MG63 (cell line): ENCODE measurements at regions not wholly inside any gene's neighbourhood (a gene's known extent, or its start where the extent isn't known, plus 50 kb on each side); places are given as distances from the start of the nearest gene placed in this dataset.
A peak's percentile ranks its signal among the peaks of the same experiment; 100 is the strongest.

Source experiments
- DNase-seq: peaks from one replicate; pipeline ENCODE4 v3.0.0-alpha.2; 2020
- H3K27me3 ChIP-seq: fragments of 250-450 bp; sonication (Bioruptor Pico); 2 replicates; pipeline ENCODE4 v1.5.1; 2020; ENCODE audit warnings: mild to moderate bottlenecking, moderate library complexity
- H3K36me3 ChIP-seq: fragments of 250-450 bp; sonication (Bioruptor Pico); 2 replicates; pipeline ENCODE4 v1.5.1; 2020; ENCODE audit warnings: mild to moderate bottlenecking, moderate library complexity
- H3K4me3 ChIP-seq: fragments of 250-450 bp; sonication (Bioruptor Pico); 2 replicates; pipeline ENCODE4 v1.5.1; 2020; ENCODE audit warnings: mild to moderate bottlenecking, moderate library complexity
- H3K9me3 ChIP-seq: fragments of 250-450 bp; sonication (Bioruptor Pico); 2 replicates; pipeline ENCODE4 v1.5.1; 2020; ENCODE audit warnings: mild to moderate bottlenecking, moderate library complexity

DNA sequence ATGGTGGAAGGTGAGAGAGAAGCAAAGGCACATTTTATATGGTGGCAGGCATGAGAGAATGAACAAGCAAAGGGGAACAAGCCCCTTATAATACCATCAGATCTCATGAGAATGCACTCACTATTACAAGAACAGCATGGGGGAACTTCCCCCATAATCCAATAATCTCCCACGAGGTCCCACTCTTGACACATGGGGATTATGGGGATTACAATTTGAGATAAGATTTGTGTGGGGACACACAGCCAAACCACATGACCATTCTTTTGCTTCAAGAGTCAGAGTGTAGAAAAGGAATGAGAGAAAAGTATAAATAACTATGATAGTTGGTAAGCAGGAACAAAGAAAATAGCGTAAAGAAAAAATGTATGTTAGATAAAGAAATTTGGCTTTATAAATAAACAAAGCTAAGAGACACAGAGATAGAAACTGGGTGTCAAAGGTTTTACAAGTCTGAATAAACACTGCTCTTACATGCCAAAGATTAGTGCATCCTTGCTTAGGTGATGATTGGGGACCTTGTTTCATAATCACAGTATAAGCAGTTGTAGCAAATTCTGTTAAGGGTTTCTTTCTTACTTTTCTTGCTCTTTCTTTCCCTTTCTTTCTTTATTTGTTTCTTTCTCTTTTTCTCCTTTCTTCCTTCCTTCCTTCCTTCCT, 91.9 kb upstream of the PAPPA start:
- no peaks in the 10 kb centered on the region for H3K9me3 ChIP-seq
- no peak for DNase-seq
- H3K4me3 ChIP-seq = no peak overlapping the region
- H3K27me3 ChIP-seq = no peaks in the 10 kb centered on the region
- no peaks in the 10 kb centered on the region for H3K36me3 ChIP-seq

DNA sequence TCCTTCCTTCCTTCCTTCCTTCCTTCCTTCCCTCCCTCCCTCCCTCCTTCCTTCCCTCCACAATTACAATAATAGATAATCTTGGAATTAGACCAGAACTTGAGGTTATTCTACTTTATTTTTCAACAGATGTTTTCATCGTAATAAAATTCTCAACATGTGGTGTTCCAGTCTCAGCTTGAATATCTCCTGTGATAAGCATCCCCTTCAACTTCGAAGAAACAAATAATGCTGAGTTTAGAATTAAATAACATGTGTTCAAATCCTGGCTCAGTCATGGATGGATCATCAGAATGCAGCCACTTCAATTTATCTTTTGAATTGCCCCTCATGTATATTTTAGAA, 91.4 kb upstream of the PAPPA start:
- Histone ChIP-seq H3K4me3 (no peak overlapping the region), H3K27me3 (no peaks in the 10 kb centered on the region), H3K36me3 (no peaks in the 10 kb centered on the region), H3K9me3 (no peaks in the 10 kb centered on the region)
- no peak for DNase-seq

DNA sequence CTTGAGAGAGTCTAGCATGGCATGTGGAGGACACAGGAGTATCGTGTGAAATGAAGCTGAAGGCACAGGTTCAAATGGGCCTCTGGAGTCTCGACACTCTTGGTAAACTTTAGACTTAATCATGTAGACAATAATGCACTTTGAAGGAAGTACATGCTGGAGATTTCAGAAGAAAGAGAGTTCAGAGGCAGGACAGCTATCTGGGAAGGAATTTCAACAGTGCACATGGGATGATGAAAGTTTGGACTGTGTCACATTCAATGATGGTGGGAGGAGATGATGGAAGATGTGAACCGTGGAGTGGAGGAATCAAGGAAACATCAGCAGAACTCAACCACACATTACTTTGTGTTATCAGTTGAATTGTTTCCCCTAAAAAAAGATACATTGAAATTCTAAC, 88.6 kb upstream of the PAPPA start:
- H3K9me3 ChIP-seq = no peaks in the 10 kb centered on the region
- H3K27me3 ChIP-seq = no peaks in the 10 kb centered on the region
- DNase-seq = no peak
- H3K36me3 ChIP-seq = no peaks in the 10 kb centered on the region
- no peak overlapping the region for H3K4me3 ChIP-seq

DNA sequence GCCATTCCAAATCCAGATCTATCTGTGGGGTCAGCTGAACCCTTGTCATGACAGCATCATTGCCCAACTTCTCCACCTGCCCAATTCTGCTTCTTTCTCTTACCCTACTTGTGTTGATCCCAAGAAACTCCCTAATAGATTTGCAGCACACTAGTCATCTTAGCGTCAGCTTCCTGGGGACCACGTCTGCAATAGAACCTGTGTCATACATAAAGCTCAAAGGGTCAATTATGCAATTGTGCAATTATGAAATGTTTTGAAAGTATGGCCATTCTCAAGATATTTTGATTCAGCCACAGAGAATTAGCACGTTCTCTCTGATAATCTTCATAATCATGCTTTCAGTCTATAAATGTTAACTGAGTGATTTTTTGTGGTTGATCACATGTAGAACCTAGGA, 87.4 kb upstream of the PAPPA start:
- Histone ChIP-seq H3K36me3 (no peaks in the 10 kb centered on the region), H3K27me3 (no peaks in the 10 kb centered on the region)
- no peak for DNase-seq

DNA sequence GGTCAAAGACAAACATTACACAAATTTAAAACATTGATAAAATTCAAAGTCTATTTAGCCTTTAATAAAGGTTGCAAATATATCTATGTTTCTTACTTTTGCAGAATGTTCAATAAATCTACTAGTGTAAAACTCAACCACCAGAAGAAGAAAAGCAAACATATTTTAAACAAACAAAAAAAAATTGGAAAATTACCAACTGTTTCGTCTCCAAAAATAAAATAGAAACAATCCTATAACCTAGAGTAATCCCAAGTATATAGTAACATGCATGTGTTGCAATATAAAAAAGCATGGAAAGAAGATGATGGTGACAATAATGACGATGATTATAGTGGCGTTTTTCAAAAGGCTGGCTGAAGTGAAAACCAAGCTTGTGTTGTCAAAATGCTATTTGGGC, 86.0 kb upstream of the PAPPA start:
- H3K36me3 ChIP-seq = no peaks in the 10 kb centered on the region
- no peaks in the 10 kb centered on the region for H3K27me3 ChIP-seq
- no peak for DNase-seq
- no peak overlapping the region for H3K4me3 ChIP-seq
- no peaks in the 10 kb centered on the region for H3K9me3 ChIP-seq

More for the DNA sequence above, 87.4 kb upstream of the PAPPA start:
- no peak overlapping the region for H3K4me3 ChIP-seq
- no peaks in the 10 kb centered on the region for H3K9me3 ChIP-seq

DNA sequence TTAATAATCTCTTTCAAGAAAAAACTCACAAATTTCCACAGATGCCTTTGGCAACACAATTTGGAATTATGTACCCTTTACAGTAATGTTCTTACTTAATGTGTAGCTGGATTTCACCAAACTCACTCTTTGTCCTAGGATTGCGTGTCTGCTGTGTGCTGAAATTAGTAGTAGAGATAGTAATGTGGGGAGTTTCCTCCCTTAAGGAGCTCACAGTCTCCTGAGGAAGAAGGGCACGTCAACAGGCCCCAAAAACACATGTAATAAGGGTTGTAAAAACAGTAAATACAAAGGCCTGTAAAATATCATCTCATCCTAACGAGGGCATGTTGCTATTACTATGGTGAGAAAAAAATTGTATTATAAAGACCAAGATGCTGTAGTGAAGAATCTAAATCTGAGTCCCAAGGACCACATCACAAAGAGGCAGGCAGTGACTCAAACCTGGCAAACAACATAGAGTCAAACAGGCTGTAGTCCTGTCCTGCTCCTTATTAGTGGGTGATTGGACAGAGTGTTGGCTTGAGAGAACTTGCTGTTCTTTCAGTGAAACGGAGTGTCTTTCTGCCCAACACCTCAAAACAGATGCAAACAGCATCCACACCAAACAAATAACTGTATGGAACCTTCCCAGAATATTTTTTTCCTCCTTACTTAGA, 83.2 kb upstream of the PAPPA start:
- no peak for DNase-seq
- Histone ChIP-seq H3K36me3 (no peaks in the 10 kb centered on the region), H3K9me3 (no peaks in the 10 kb centered on the region), H3K27me3 (no peaks in the 10 kb centered on the region), H3K4me3 (no peak overlapping the region)

DNA sequence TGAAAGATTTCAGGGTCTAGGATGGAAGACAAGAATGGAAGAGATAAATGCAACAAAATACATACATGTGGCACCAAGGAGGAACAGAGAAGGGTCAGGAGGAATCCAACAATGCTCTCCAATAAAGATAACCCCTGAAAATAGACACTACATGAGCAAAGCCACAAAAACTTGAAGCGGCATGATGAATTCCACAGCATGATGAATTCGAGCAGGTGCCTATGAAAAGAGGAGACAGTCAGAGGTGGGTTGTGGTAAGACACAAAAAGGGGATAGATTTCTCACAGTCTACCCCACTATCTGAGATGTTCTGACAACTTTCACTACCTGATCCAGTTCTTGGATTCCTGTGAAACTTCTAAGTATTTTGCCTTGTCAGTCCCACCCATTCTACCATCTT, 81.5 kb upstream of the PAPPA start:
- H3K27me3 ChIP-seq = no peaks in the 10 kb centered on the region
- H3K36me3 ChIP-seq = no peaks in the 10 kb centered on the region
- DNase-seq = no peak
- no peaks in the 10 kb centered on the region for H3K9me3 ChIP-seq
- no peak overlapping the region for H3K4me3 ChIP-seq

DNA sequence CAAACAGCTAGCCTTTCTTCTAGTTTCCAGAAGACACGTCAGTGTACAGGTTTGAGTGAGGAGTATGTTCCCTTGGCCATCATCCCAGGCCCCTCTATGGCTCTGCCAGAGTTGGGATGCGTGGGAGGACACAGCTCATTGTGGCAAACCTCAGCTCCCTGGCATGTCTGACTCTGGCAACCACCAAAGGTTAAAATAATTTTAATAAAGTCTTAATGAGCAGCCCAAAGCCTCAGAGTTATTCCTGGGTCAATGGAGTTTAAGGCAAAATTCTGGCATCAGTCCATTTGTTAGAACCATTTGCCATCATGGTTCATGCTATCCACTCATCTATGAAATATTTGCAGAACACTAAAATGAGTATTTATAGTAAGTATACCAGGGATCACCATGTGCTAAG, 79.8 kb upstream of the PAPPA start:
- Histone ChIP-seq H3K27me3 (no peaks in the 10 kb centered on the region), H3K9me3 (no peaks in the 10 kb centered on the region), H3K36me3 (no peaks in the 10 kb centered on the region), H3K4me3 (no peak overlapping the region)
- DNase-seq = peak; percentile 91

DNA sequence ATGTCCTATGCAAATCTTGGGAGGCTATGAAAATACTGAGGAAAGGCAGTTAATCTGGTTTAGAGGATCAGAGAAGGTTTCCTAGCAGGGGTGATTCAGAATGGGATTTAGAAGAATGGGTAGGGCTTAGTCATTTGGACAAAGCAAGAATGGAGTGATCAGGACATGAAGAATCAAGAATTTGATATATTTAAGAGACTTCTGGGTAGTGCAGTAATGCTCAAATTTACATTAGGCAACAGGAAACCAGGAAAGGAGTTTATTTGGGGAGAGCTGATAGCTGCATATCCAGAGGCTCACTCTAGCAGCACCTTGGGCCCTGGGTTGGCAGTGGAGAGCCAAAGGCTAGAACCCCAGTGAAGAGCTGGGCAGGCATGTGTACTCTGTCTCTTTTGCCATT, 78.9 kb upstream of the PAPPA start:
- no peaks in the 10 kb centered on the region for H3K9me3 ChIP-seq
- no peaks in the 10 kb centered on the region for H3K27me3 ChIP-seq
- no peak overlapping the region for H3K4me3 ChIP-seq
- DNase-seq = no peak
- H3K36me3 ChIP-seq = no peaks in the 10 kb centered on the region

DNA sequence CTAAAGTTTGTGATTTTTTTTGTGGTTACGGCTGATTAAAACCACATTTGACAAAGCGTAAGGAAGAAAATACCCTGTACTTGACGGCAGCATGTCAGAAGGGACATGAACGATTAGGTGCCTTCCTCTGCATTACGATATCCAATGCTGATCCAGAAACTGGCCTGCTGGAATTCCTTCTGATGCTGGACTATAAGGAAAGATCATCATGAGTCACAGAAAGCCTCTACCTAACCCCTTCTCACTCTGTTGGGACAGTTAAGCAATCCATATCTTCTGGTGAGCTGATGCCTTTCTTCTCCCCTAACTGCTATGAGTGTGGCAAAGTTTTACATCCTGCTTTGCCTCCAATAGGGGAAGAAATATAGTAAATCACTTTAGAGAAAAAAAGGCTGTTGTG, 78.4 kb upstream of the PAPPA start:
- DNase-seq = peak; percentile 8
- Histone ChIP-seq H3K9me3 (no peaks in the 10 kb centered on the region), H3K4me3 (no peak overlapping the region), H3K27me3 (no peaks in the 10 kb centered on the region), H3K36me3 (no peaks in the 10 kb centered on the region)

DNA sequence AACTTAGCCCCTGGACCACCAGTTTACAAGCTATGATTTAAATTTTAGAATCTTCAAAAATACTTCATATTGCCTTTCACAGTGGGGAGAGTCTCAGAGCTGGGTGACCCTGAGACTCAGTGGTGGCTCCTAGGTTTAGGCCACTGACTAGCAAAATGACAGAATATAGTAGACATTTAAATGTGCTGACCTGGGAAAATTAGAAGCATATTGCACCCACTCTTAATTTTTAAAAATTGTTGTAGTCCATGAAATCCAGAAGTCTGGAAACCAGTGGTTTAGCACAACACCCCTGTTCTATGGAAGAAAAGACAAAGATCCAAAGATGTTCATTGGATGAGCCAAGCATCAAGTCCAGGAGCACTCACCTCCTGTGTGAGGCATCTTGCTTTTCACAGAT, 75.0 kb upstream of the PAPPA start:
- DNase-seq = no peak
- Histone ChIP-seq H3K4me3 (no peak overlapping the region), H3K27me3 (no peaks in the 10 kb centered on the region), H3K9me3 (no peaks in the 10 kb centered on the region), H3K36me3 (no peaks in the 10 kb centered on the region)

DNA sequence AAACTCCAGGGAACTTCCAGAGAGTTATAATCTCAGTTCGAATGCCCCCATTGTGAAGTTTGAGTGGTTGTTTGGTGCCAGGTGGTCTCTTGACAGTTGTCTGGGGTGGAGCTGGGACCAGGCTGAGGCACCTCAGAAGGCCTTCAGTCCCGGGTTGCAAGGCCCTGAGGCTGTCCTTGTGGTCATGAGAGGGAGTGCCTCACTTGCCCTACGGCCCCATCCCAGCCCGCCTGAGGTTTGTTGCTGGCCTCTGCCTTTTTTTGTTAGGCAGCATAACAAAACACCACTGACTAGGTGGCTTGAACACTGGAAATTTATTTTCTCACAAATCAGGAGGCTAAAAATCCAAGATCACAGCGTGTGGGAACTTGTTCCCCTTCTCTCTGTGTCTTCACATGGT, 73.0 kb upstream of the PAPPA start:
- Histone ChIP-seq H3K9me3 (no peaks in the 10 kb centered on the region), H3K27me3 (no peaks in the 10 kb centered on the region), H3K36me3 (no peaks in the 10 kb centered on the region), H3K4me3 (no peak overlapping the region)
- no peak for DNase-seq

DNA sequence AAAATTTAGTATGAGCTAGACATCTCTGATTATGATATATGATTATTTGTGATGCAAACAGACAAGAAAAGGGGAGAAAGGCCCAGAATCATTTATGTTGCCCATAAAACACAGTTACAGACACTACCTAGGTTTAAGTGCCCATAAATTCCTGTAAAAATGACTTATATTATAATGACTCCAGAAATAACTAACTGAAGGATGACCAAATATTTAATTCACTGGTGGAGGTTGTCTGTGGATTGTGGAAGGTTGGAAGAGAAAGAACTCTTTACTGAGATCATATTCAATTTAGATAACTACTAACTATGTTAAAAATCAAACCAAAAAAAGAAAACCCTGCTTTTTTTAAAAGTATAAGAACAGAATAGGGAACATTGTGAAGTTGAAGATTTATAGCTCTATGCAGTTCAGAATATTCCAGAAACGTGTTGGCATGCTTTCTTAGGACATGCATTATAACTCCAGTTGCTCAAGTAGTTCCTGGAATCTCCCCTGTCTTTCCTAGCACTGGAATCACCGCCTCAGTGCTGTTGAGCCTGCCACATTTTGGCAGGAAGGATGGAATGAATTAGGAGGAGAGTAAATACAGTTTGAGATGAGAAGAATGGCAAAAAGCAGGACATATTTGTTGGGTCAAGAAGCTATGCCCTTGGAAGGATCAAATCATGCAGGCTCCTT, 72.0 kb upstream of the PAPPA start:
- no peaks in the 10 kb centered on the region for H3K36me3 ChIP-seq
- H3K27me3 ChIP-seq = no peaks in the 10 kb centered on the region
- no peaks in the 10 kb centered on the region for H3K9me3 ChIP-seq
- no peak for DNase-seq
- H3K4me3 ChIP-seq = no peak overlapping the region

DNA sequence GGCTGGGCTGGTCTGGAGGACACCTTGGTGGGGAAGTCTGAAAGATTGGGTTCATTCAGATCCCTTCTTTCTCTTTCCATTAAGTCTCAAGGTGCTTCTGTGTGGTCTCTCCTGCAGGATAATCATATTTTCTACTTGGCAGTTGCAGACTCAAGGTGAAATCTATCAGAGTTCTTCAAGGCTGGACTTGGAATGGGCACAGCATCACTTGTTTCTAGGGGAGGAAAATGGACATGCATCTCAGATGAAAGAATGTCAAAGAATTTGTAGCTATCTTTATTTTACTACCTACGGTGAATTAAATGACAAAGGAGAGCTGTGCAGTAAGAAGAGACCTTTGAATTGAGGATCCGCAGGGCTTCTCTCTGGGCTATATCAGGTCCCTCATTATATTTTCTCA, 69.8 kb upstream of the PAPPA start:
- Histone ChIP-seq H3K27me3 (no peaks in the 10 kb centered on the region), H3K9me3 (no peaks in the 10 kb centered on the region)

DNA sequence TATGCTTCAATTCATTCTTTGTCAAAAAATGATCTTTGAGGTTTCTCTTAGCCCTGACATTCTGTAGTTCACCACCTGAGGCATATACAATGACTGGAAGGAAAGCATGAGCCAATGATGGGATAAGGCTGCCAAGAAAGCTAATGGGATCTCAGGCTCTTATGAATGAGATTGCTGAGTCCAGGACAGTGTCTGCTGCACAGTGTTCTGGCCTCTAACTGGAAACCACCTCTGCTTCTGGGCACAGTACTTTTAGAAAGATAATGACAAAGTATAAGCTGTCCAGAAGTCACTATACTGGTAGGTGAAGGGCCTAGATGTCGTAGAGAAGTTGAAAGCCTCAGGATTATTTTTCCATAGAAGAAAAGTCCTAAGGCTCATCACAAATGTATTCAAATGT, 69.1 kb upstream of the PAPPA start:
- Histone ChIP-seq H3K4me3 (no peak overlapping the region), H3K27me3 (no peaks in the 10 kb centered on the region), H3K9me3 (no peaks in the 10 kb centered on the region), H3K36me3 (no peaks in the 10 kb centered on the region)
- DNase-seq = no peak

More for the DNA sequence above, 69.8 kb upstream of the PAPPA start:
- no peak overlapping the region for H3K4me3 ChIP-seq
- DNase-seq = no peak
- no peaks in the 10 kb centered on the region for H3K36me3 ChIP-seq

DNA sequence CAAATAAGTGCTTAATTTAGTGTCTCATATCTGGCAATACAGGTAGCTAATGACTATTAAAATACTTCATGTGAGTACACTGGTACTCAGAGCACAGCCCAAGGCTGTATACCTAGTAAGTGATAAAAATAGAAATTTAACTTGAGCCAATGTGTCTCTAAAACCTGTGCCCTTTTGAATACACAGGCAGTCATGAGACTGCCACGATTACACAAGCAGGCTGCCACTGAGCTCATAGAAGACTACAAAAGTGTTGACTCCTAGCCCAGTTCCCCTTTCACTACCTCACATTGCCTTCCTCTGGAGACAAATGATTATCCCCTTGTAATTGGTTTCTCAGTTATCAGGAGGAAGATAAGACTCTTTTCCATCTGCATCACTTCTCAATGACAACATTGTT, 66.3 kb upstream of the PAPPA start:
- no peaks in the 10 kb centered on the region for H3K36me3 ChIP-seq
- no peaks in the 10 kb centered on the region for H3K27me3 ChIP-seq
- H3K9me3 ChIP-seq = no peaks in the 10 kb centered on the region
- peak; percentile 10 for DNase-seq
- H3K4me3 ChIP-seq = no peak overlapping the region

DNA sequence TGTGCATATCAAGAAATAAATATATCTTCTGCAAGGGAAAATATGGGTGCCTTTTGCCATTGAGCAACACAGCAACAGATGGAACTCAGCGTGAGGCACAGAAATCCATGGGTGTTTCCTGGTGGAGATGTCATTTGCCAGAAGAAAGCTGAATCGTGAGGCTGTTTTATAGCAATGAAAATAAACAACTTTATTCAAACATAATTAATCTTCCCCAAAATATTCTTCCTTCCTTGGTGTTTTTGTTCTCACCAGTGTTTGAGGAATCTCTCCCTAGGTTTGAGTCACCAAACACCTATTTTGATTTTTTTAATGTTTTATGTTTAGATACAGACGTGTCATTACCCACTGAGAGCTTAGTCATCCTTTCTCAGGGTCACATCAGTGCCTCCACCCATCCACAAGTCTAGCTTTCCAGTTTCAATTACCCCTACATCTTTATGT, 65.8 kb upstream of the PAPPA start:
- no peaks in the 10 kb centered on the region for H3K27me3 ChIP-seq
- H3K9me3 ChIP-seq = no peaks in the 10 kb centered on the region
- H3K36me3 ChIP-seq = no peaks in the 10 kb centered on the region
- H3K4me3 ChIP-seq = no peak overlapping the region
- peak; percentile 4 for DNase-seq

DNA sequence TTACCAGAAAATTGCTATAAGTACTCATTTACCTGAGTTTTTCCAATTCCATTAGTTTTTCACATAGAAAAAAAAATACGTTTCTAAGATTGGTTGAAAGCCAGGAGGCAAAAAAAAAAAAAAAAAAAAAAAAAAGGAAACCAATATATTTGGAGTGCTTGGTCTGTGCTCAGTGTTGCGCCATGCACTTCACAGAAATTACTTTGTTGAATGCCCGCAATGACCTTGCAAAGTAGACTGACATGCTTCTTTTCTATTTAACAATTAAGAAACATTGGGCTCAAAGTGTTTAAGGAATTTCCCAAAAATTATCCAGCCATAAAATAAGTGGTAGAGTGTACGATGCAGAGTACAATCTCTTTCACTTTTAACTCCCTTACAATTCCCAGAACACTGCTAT, 65.2 kb upstream of the PAPPA start:
- Histone ChIP-seq H3K9me3 (no peaks in the 10 kb centered on the region), H3K4me3 (no peak overlapping the region), H3K36me3 (no peaks in the 10 kb centered on the region), H3K27me3 (no peaks in the 10 kb centered on the region)
- DNase-seq = no peak
